Naive thymus-derived CD4-positive, alpha-beta T cell (primary cell): ENCODE measurements at regions not wholly inside any gene's neighbourhood (a gene's known extent, or its start where the extent isn't known, plus 50 kb on each side); places are given as distances from the start of the nearest gene placed in this dataset.

ENCODE experiments used
- ATAC-seq: fragments of 150-1000 bp; cut with Tn5 transposase; 2 replicates; pipeline ENCODE4 v1.10.0; 2021; ENCODE audit warnings: mild to moderate bottlenecking, moderate library complexity
- CTCF ChIA-PET: fragments of 350-600 bp; sonication (Branson Sonifier 250); formaldehyde crosslinking; loops from one replicate; lab custom pipeline; 2021; ENCODE audit warnings: antibody characterized with exemption; lab: Charles Lee
- POLR2A ChIA-PET: fragments of 350-600 bp; sonication (Branson Sonifier 250); formaldehyde crosslinking; loops from one replicate; lab custom pipeline; 2021; ENCODE audit warnings: antibody characterized with exemption, inconsistent platforms; lab: Charles Lee
- DNase-seq, 9 donors: peaks; one replicate each; pipeline versions ENCODE4 v3.0.0 to v3.0.0-alpha.2; 2020 to 2022; ENCODE audit warnings: mixed read lengths in 1 of 9
- H3K27ac ChIP-seq: one replicate; pipeline ENCODE4 v1.7.0; 2013; ENCODE audit warnings: mild to moderate bottlenecking, low read depth, low read length, moderate library complexity
- H3K27me3 ChIP-seq, 2 donors: one replicate each; pipeline ENCODE4 v1.7.0; 2013; ENCODE audit warnings: low read length in 2 of 2, mild to moderate bottlenecking in 2 of 2, moderate library complexity in 2 of 2; ENCODE audit not compliant: control insufficient read depth in 2 of 2, insufficient read depth in 2 of 2
- H3K36me3 ChIP-seq, 3 experiments: 1 replicate in 2 of 3; 2 replicates in 1 of 3; pipeline ENCODE4 v1.7.0; 2013; ENCODE audit warnings: low read length in 3 of 3, mild to moderate bottlenecking in 3 of 3, moderate library complexity in 1 of 3; ENCODE audit not compliant: insufficient read depth in 3 of 3, control insufficient read depth in 2 of 3
- H3K4me1 ChIP-seq, 2 donors: one replicate each; pipeline ENCODE4 v1.7.0; 2013; ENCODE audit warnings: low read length in 2 of 2, mild to moderate bottlenecking in 2 of 2, moderate library complexity in 1 of 2; ENCODE audit not compliant: control insufficient read depth in 2 of 2, insufficient read depth in 2 of 2
- H3K4me3 ChIP-seq: 2 replicates; pipeline ENCODE4 v1.7.0; 2013; ENCODE audit warnings: mild to moderate bottlenecking, low read length
- H3K9me3 ChIP-seq, 3 experiments: 1 replicate in 2 of 3; 2 replicates in 1 of 3; pipeline ENCODE4 v1.7.0; 2013; ENCODE audit warnings: low read length in 3 of 3; ENCODE audit not compliant: control insufficient read depth in 2 of 3
- H3K27ac Mint-ChIP-seq, 9 donors: one replicate each; pipeline ENCODE4 v1.8.0; 2020 to 2022; ENCODE audit warnings: mixed read lengths in 9 of 9, mild to moderate bottlenecking in 8 of 9, moderate library complexity in 5 of 9, inconsistent platforms in 2 of 9
- H3K27me3 Mint-ChIP-seq, 5 donors: one replicate each; pipeline ENCODE4 v1.8.0; 2021 to 2022; ENCODE audit warnings: mixed read lengths in 5 of 5, mild to moderate bottlenecking in 1 of 5
- H3K36me3 Mint-ChIP-seq, 5 donors: one replicate each; pipeline ENCODE4 v1.8.0; 2020 to 2022; ENCODE audit warnings: mixed read lengths in 5 of 5, mild to moderate bottlenecking in 3 of 5, inconsistent platforms in 1 of 5
- H3K4me1 Mint-ChIP-seq, 7 donors: one replicate each; pipeline ENCODE4 v1.8.0; 2020 to 2022; ENCODE audit warnings: mixed read lengths in 7 of 7, mild to moderate bottlenecking in 3 of 7, inconsistent platforms in 1 of 7
- H3K4me3 Mint-ChIP-seq, 10 donors: one replicate each; pipeline ENCODE4 v1.8.0; 2020 to 2022; ENCODE audit warnings: mild to moderate bottlenecking in 10 of 10, mixed read lengths in 10 of 10, moderate library complexity in 6 of 10, inconsistent platforms in 2 of 10
- H3K9me3 Mint-ChIP-seq, 11 donors: one replicate each; pipeline ENCODE4 v1.8.0; 2020 to 2022; ENCODE audit warnings: mixed read lengths in 11 of 11, mild to moderate bottlenecking in 4 of 11, inconsistent platforms in 1 of 11, moderate library complexity in 1 of 11
- intact Hi-C, 2 donors: fragments of 100-400 bp; cut with micrococcal nuclease; formaldehyde crosslinking; loops; one replicate each; pipeline ENCODE4 v1.15.1; 2023

- CTCF ChIA-PET, result interaction anchor here (1.6 kb wide), 1 partner anchor 348 kb away, joined by 3 read pairs; no protein-coding TSS in a partner anchor
- intact Hi-C loops, result loop anchor here in 1 of 2 donors (5.0 kb wide), 1 partner anchor 230 kb away; the partner anchor contains the start of gene HEXB
These were observed 50.9 kb upstream of the FAM169A start for GRCh38 chr5:74916831-74917710.

More at GRCh38 chr5:74916831-74917710, 50.9 kb upstream of the FAM169A start:
- no peak for ATAC-seq
- POLR2A ChIA-PET, result interaction anchor here (0.6 kb wide), 1 partner anchor 364 kb away, joined by 3 read pairs; no protein-coding TSS in a partner anchor
- Mint-ChIP-seq H3K36me3 (no peaks in the 10 kb centered on the region), H3K27me3 (peaks cover 0 to 9% (median 5%) of the 10 kb centered on the region in 5 donors), H3K27ac (no peak overlapping the region), H3K4me3 (no peak overlapping the region), H3K9me3 (no peaks in the 10 kb centered on the region), H3K4me1 (no peaks in the 10 kb centered on the region)
- H3K4me3 ChIP-seq, result no peak overlapping the region
- DNase-seq, result no peak
- no peak overlapping the region for H3K27ac ChIP-seq
- H3K27me3 ChIP-seq, result no peaks in the 10 kb centered on the region
- no peaks in the 10 kb centered on the region for H3K4me1 ChIP-seq
- H3K36me3 ChIP-seq, result no peaks in the 10 kb centered on the region
- H3K9me3 ChIP-seq, result no peaks in the 10 kb centered on the region
